Neural cell (in vitro differentiated cells): ENCODE measurements at regions not wholly inside any gene's neighbourhood (a gene's known extent, or its start where the extent isn't known, plus 50 kb on each side); places are given as distances from the start of the nearest gene placed in this dataset.

Source experiments
- H2AFZ ChIP-seq: fragments of 200-600, 300-800 bp; sonication (generic), shearing (Covaris generic); 2 replicates; pipeline ENCODE4 v1.6.0; 2014; ENCODE audit warnings: low read depth, mild to moderate bottlenecking, antibody characterized with exemption, low read length, moderate library complexity
- H3F3A ChIP-seq: fragments of 200-600 bp; shearing (Covaris generic); 2 replicates; pipeline ENCODE4 v1.6.1; 2016; ENCODE audit warnings: mild to moderate bottlenecking, moderate library complexity, mixed read lengths, antibody characterized with exemption, low read length; ENCODE audit not compliant: insufficient read depth, poor library complexity, severe bottlenecking
- H3K27ac ChIP-seq: fragments of 200-600, 300-800 bp; sonication (generic), shearing (Covaris generic); 2 replicates; pipeline ENCODE4 v1.5.1; 2014; ENCODE audit warnings: mild to moderate bottlenecking, low read length, moderate library complexity
- H3K27me3 ChIP-seq: fragments of 300-800, 200-600 bp; sonication (generic), shearing (Covaris generic); 2 replicates; pipeline ENCODE4 v1.6.0; 2014; ENCODE audit warnings: mild to moderate bottlenecking, low read depth, low read length, moderate library complexity; ENCODE audit not compliant: insufficient read depth
- H3K36me3 ChIP-seq: fragments of 300-800, 200-600 bp; sonication (generic), shearing (Covaris generic); 2 replicates; pipeline ENCODE4 v1.5.1; 2014; ENCODE audit warnings: mild to moderate bottlenecking, antibody characterized with exemption, low read length, moderate library complexity; ENCODE audit not compliant: insufficient read depth
- H3K4me2 ChIP-seq: fragments of 300-800, 200-600 bp; sonication (generic), shearing (Covaris generic); 2 replicates; pipeline ENCODE4 v1.6.0; 2014; ENCODE audit warnings: mild to moderate bottlenecking, low read length
- H3K4me3 ChIP-seq: fragments of 300-800, 200-600 bp; sonication (generic), shearing (Covaris generic); 2 replicates; pipeline ENCODE4 v1.5.1; 2014; ENCODE audit warnings: mild to moderate bottlenecking, low read length, moderate library complexity
- H3K79me2 ChIP-seq: fragments of 200-600 bp; shearing (Covaris generic); replicated peaks from 2 replicates; pipeline ENCODE4 v1.6.0; 2014; ENCODE audit warnings: mild to moderate bottlenecking, low read length, moderate library complexity; ENCODE audit not compliant: insufficient read depth
- H3K9ac ChIP-seq: fragments of 300-800, 200-600 bp; sonication (generic), shearing (Covaris generic); 2 replicates; pipeline ENCODE4 v1.6.1; 2016; ENCODE audit warnings: mild to moderate bottlenecking, low read length, mixed read lengths
- H3K9me2 ChIP-seq: fragments of 200-600 bp; shearing (Covaris generic); 2 replicates; pipeline ENCODE4 v1.6.1; 2016; ENCODE audit warnings: mild to moderate bottlenecking, low read length, mixed read lengths; ENCODE audit not compliant: insufficient read depth
- H3K9me3 ChIP-seq: fragments of 200-600, 300-800 bp; sonication (generic), shearing (Covaris generic); 2 replicates; pipeline ENCODE4 v1.6.1; 2016; ENCODE audit warnings: mild to moderate bottlenecking, mixed run types, low read length, moderate library complexity, mixed read lengths
- H4K20me1 ChIP-seq: fragments of 200-600 bp; shearing (Covaris generic); 2 replicates; pipeline ENCODE4 v1.6.1; 2016; ENCODE audit warnings: mild to moderate bottlenecking, mixed run types; ENCODE audit not compliant: insufficient read depth
- CTCF ChIP-seq: fragments of 450-650 bp; IDR thresholded peaks from 2 replicates; pipeline ENCODE4 v1.5.1; 2014; ENCODE audit warnings: antibody characterized with exemption, mild to moderate bottlenecking, moderate library complexity; ENCODE audit not compliant: poor library complexity, severe bottlenecking
- EP300 ChIP-seq: fragments of 450-650 bp; conservative IDR thresholded peaks from 2 replicates; pipeline ENCODE4 v1.6.1; 2014; ENCODE audit warnings: antibody characterized with exemption, mild to moderate bottlenecking, moderate library complexity; ENCODE audit not compliant: poor library complexity, severe bottlenecking
- EZH2 ChIP-seq: fragments of 200-600, 300-800 bp; shearing (Covaris generic), sonication (generic); IDR thresholded peaks from 2 replicates; pipeline ENCODE4 v1.6.1; 2014; ENCODE audit warnings: antibody characterized with exemption, low read length, borderline replicate concordance, mild to moderate bottlenecking; ENCODE audit not compliant: insufficient read depth, poor library complexity, severe bottlenecking
- MXI1 ChIP-seq: fragments of 450-650 bp; conservative IDR thresholded peaks from 2 replicates; pipeline ENCODE4 v1.6.1; 2014; ENCODE audit warnings: antibody characterized with exemption, mild to moderate bottlenecking; ENCODE audit not compliant: poor library complexity, severe bottlenecking
- POLR2AphosphoS5 ChIP-seq: IDR thresholded peaks from 2 replicates; pipeline ENCODE4 v1.6.1; 2012
- RAD21 ChIP-seq: fragments of 450-650 bp; conservative IDR thresholded peaks from 2 replicates; pipeline ENCODE4 v1.6.1; 2014; ENCODE audit warnings: antibody characterized with exemption, mild to moderate bottlenecking, moderate library complexity
- REST ChIP-seq: IDR thresholded peaks from 2 replicates; pipeline ENCODE4 v1.6.1; 2012; ENCODE audit warnings: borderline replicate concordance
- SMC3 ChIP-seq: fragments of 450-650 bp; conservative IDR thresholded peaks from 2 replicates; pipeline ENCODE4 v1.6.1; 2014; ENCODE audit warnings: antibody characterized with exemption, mild to moderate bottlenecking, moderate library complexity; ENCODE audit not compliant: poor library complexity
- TAF1 ChIP-seq: IDR thresholded peaks from 2 replicates; pipeline ENCODE4 v1.6.1; 2012; ENCODE audit warnings: low read depth

- Histone ChIP-seq H3K9me3 (no peaks in the 10 kb centered on the region), H3K9me2 (no peaks in the 10 kb centered on the region), H3F3A (no peaks in the 10 kb centered on the region), H2AFZ (no peak overlapping the region), H3K4me3 (no peak overlapping the region), H3K79me2 (no peaks in the 10 kb centered on the region), H3K27ac (no peak overlapping the region), H3K9ac (no peak overlapping the region), H3K4me2 (no peak overlapping the region), H4K20me1 (no peaks in the 10 kb centered on the region), H3K36me3 (no peaks in the 10 kb centered on the region), H3K27me3 (no peaks in the 10 kb centered on the region)
- no peak for TF ChIP-seq SMC3
- no peak for TF ChIP-seq EZH2
- no peak for TF ChIP-seq TAF1
- TF ChIP-seq RAD21, result no peak
- TF ChIP-seq MXI1, result no peak
- TF ChIP-seq POLR2AphosphoS5, result no peak
- no peak for TF ChIP-seq CTCF
- no peak for TF ChIP-seq REST
- TF ChIP-seq EP300, result no peak
These were observed 92.4 kb upstream of the EYS start for GRCh38 chr6:65799389-65799788.

- no peaks in the 10 kb centered on the region for H3K36me3 ChIP-seq
- no peak overlapping the region for H2AFZ ChIP-seq
- H3K4me3 ChIP-seq, result no peak overlapping the region
- no peak overlapping the region for H3K27ac ChIP-seq
- no peak overlapping the region for H3K9ac ChIP-seq
- no peaks in the 10 kb centered on the region for H3K79me2 ChIP-seq
- no peaks in the 10 kb centered on the region for H3F3A ChIP-seq
- H3K9me2 ChIP-seq, result no peaks in the 10 kb centered on the region
- H3K27me3 ChIP-seq, result no peaks in the 10 kb centered on the region
- H3K9me3 ChIP-seq, result no peaks in the 10 kb centered on the region
- H3K4me2 ChIP-seq, result no peak overlapping the region
- H4K20me1 ChIP-seq, result no peaks in the 10 kb centered on the region
- TF ChIP-seq RAD21, result no peak
- TF ChIP-seq SMC3, result no peak
- TF ChIP-seq CTCF, result no peak
- no peak for TF ChIP-seq TAF1
- TF ChIP-seq EP300, result no peak
- TF ChIP-seq EZH2, result no peak
- no peak for TF ChIP-seq REST
- no peak for TF ChIP-seq POLR2AphosphoS5
These were observed 91.4 kb upstream of the EYS start for GRCh38 chr6:65798280-65799014.
